HCT116 (cell line): ENCODE measurements at regions not wholly inside any gene's neighbourhood (a gene's known extent, or its start where the extent isn't known, plus 50 kb on each side); places are given as distances from the start of the nearest gene placed in this dataset.

Experiments
- ATAC-seq: fragments of 200-7000 bp; cut with Tn5 transposase; 2 replicates; pipeline ENCODE4 v1.9.1; 2020; ENCODE audit warnings: mild to moderate bottlenecking, moderate library complexity
- BruUV-seq: library from RNA; stranded (reverse); fragments of 400-500 nt; replicated peaks from 2 replicates; lab custom pipeline; 2021; lab: Mats Ljungman, UMichigan
- CTCF ChIA-PET: fragments of 300-600 bp; sonication (Branson Sonifier 250); formaldehyde crosslinking; loops from one replicate; lab custom pipeline; 2021; ENCODE audit warnings: antibody characterized with exemption; lab: Charles Lee
- POLR2A ChIA-PET: fragments of 300-600, 350-600 bp; sonication (Branson Sonifier 250); formaldehyde crosslinking; loops from one replicate; lab custom pipeline; 2021; ENCODE audit warnings: antibody characterized with exemption; lab: Charles Lee
- RAD21 ChIA-PET, 2 experiments: fragments of 300-600 bp; sonication (Branson Sonifier 250); formaldehyde crosslinking; loops; one replicate each; lab custom pipeline; 2023; ENCODE audit warnings: low total read pairs in 2 of 2; ENCODE audit not compliant: uncharacterized antibody in 2 of 2, unreplicated experiment in 2 of 2, low non-redundant PET in 1 of 2; lab: Charles Lee
- DNase-seq: peaks from one replicate; pipeline ENCODE4 v3.0.0-alpha.2; 2010; ENCODE audit warnings: low read depth, low spot score
- H2AFZ ChIP-seq: fragments of 200-600 bp; shearing (Covaris generic), sonication (generic); 2 replicates; pipeline ENCODE4 v1.6.1; 2017; ENCODE audit warnings: low read depth, mixed run types, mixed read lengths, antibody characterized with exemption, low read length; ENCODE audit not compliant: poor library complexity, severe bottlenecking
- H3K27ac ChIP-seq: 2 replicates; pipeline ENCODE4 v1.5.1; 2012; ENCODE audit warnings: low read depth, low read length
- H3K27me3 ChIP-seq: fragments of 200-600 bp; sonication (generic); 2 replicates; pipeline ENCODE4 v1.6.1; 2016; ENCODE audit warnings: mixed run types, low read length, mixed read lengths; ENCODE audit not compliant: insufficient read depth
- H3K36me3 ChIP-seq, 2 experiments: fragments of 200-500 bp in 1 of 2; fragments of 200-600 bp in 1 of 2; sonication (Bioruptor generic) in 1 of 2; sonication (generic) in 1 of 2; 2 replicates each; pipeline versions ENCODE4 v1.5.1 to v1.6.1; 2014 to 2016; ENCODE audit warnings: low read length in 2 of 2, inconsistent platforms in 1 of 2, mixed read lengths in 1 of 2, mixed run types in 1 of 2; ENCODE audit not compliant: insufficient read depth in 2 of 2, control insufficient read depth in 1 of 2
- H3K4me1 ChIP-seq, 2 experiments: fragments of 200-600 bp in 1 of 2; sonication (generic) in 1 of 2; 2 replicates each; pipeline versions ENCODE4 v1.5.1 to v1.6.1; 2012 to 2017; ENCODE audit warnings: low read length in 2 of 2, inconsistent platforms in 1 of 2, mild to moderate bottlenecking in 1 of 2, mixed read lengths in 1 of 2, mixed run types in 1 of 2, moderate library complexity in 1 of 2; ENCODE audit not compliant: insufficient read depth in 2 of 2, control insufficient read depth in 1 of 2
- H3K4me2 ChIP-seq: fragments of 200-600 bp; sonication (generic); 2 replicates; pipeline ENCODE4 v1.6.1; 2017; ENCODE audit warnings: mixed run types, low read length, mixed read lengths
- H3K4me3 ChIP-seq, 2 experiments: fragments of 200-600 bp in 1 of 2; sonication (generic) in 1 of 2; replicated peaks in 1 of 2; 2 replicates each; pipeline ENCODE4 v1.5.1; 2011 to 2016; ENCODE audit warnings: low read length in 2 of 2, control low read depth in 1 of 2, low read depth in 1 of 2, mild to moderate bottlenecking in 1 of 2, mixed read lengths in 1 of 2, mixed run types in 1 of 2
- H3K79me2 ChIP-seq: fragments of 200-600 bp; sonication (generic); 2 replicates; pipeline ENCODE4 v1.6.1; 2017; ENCODE audit warnings: mild to moderate bottlenecking, mixed run types, low read length, moderate library complexity, mixed read lengths; ENCODE audit not compliant: insufficient read depth
- H3K9ac ChIP-seq: fragments of 200-600 bp; sonication (generic); 2 replicates; pipeline ENCODE4 v1.6.1; 2016; ENCODE audit warnings: low read length, mixed read lengths
- H3K9me2 ChIP-seq: fragments of 200-600 bp; sonication (generic), shearing (Covaris generic); 2 replicates; pipeline ENCODE4 v1.6.1; 2017; ENCODE audit warnings: mixed run types, mild to moderate bottlenecking, moderate library complexity; ENCODE audit not compliant: insufficient read depth
- H3K9me3 ChIP-seq, 2 experiments: fragments of 200-500 bp in 1 of 2; fragments of 200-600 bp in 1 of 2; sonication (Bioruptor generic) in 1 of 2; sonication (generic) in 1 of 2; 2 replicates each; pipeline ENCODE4 v1.6.1; 2014 to 2017; ENCODE audit warnings: low read length in 2 of 2, mixed read lengths in 2 of 2, inconsistent platforms in 1 of 2, low read depth in 1 of 2, mild to moderate bottlenecking in 1 of 2, mixed run types in 1 of 2, moderate library complexity in 1 of 2; ENCODE audit not compliant: control insufficient read depth in 1 of 2, insufficient read depth in 1 of 2
- H4K20me1 ChIP-seq: fragments of 200-600 bp; sonication (generic), shearing (Covaris generic); 2 replicates; pipeline ENCODE4 v1.6.1; 2017; ENCODE audit warnings: mixed run types, mild to moderate bottlenecking, moderate library complexity; ENCODE audit not compliant: insufficient read depth
- ATF3 ChIP-seq: IDR thresholded peaks from 2 replicates; pipeline ENCODE4 v1.6.1; 2012
- CBX3 ChIP-seq: IDR thresholded peaks from 2 replicates; pipeline ENCODE4 v1.6.1; 2012; ENCODE audit warnings: low read depth
- CEBPB ChIP-seq: IDR thresholded peaks from 2 replicates; pipeline ENCODE4 v1.6.1; 2012; ENCODE audit warnings: low read depth
- EGR1 ChIP-seq: IDR thresholded peaks from 2 replicates; pipeline ENCODE4 v1.6.1; 2012; ENCODE audit warnings: low read depth
- EZH2 ChIP-seq: fragments of 200-600 bp; sonication (generic); IDR thresholded peaks from 2 replicates; pipeline ENCODE4 v1.6.1; 2017; ENCODE audit warnings: antibody characterized with exemption, mixed run types
- FOSL1 ChIP-seq: IDR thresholded peaks from 2 replicates; pipeline ENCODE4 v1.6.1; 2012; ENCODE audit warnings: low read depth
- JUND ChIP-seq: IDR thresholded peaks from 2 replicates; pipeline ENCODE4 v1.6.1; 2012
- POLR2A ChIP-seq: IDR thresholded peaks from 2 replicates; pipeline ENCODE4 v1.7.0; 2011; ENCODE audit warnings: borderline replicate concordance; ENCODE audit not compliant: insufficient read depth, insufficient read length; ENCODE audit errors: extremely low read depth
- RAD21 ChIP-seq: IDR thresholded peaks from 2 replicates; pipeline ENCODE4 v1.6.1; 2012; ENCODE audit warnings: low read depth, mild to moderate bottlenecking
- REST ChIP-seq: IDR thresholded peaks from 2 replicates; pipeline ENCODE4 v1.6.1; 2012; ENCODE audit warnings: low read depth
- SIN3A ChIP-seq: IDR thresholded peaks from 2 replicates; pipeline ENCODE4 v1.6.1; 2012; ENCODE audit warnings: low read depth
- TCF7L2 ChIP-seq: IDR thresholded peaks from 2 replicates; pipeline ENCODE4 v1.7.0; 2011; ENCODE audit warnings: borderline replicate concordance, inconsistent platforms; ENCODE audit not compliant: insufficient read depth, insufficient read length; ENCODE audit errors: extremely low read depth
- ZBTB33 ChIP-seq: IDR thresholded peaks from 2 replicates; pipeline ENCODE4 v1.6.1; 2011; ENCODE audit warnings: mild to moderate bottlenecking, low read length, moderate library complexity; ENCODE audit not compliant: insufficient replicate concordance; ENCODE audit errors: extremely low read depth
- ZNF274 ChIP-seq: fragments of 200-500 bp; sonication (Bioruptor generic); IDR thresholded peaks from 2 replicates; pipeline ENCODE4 v1.6.1; 2014; ENCODE audit warnings: mild to moderate bottlenecking, low read depth, low read length, inconsistent platforms
- intact Hi-C: fragments of 100-400 bp; cut with micrococcal nuclease; formaldehyde crosslinking; loops from 2 replicates; pipeline ENCODE4 v1.10.0; 2022

DNA sequence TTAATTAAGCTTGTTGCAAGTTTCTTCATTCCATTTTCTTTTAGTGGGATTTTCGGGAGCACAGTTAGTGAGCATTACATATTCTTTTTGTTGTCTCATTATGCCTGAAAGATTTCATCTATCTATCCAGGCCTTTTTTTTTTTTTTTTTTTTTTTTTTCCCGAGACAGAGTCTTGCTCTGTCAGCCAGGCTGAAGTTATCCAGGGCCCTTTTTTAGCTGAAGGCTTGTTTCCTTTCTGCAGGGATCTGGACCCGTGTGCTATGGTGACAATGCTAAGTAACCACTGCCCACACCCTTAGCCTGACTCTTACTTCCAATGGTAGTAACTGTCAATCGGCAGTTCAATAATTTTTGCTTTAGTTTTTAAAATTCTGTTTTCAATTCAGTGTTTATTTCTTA is 190.8 kb upstream of the MTPN start:
- Histone ChIP-seq H3K4me3 (no peak overlapping the region), H4K20me1 (no peaks in the 10 kb centered on the region), H2AFZ (no peak overlapping the region), H3K9me2 (no peaks in the 10 kb centered on the region), H3K79me2 (no peaks in the 10 kb centered on the region), H3K36me3 (no peaks in the 10 kb centered on the region), H3K9me3 (no peaks in the 10 kb centered on the region), H3K9ac (no peak overlapping the region), H3K27me3 (peaks cover 3% of the 10 kb centered on the region), H3K4me1 (no peaks in the 10 kb centered on the region), H3K27ac (no peak overlapping the region), H3K4me2 (no peak overlapping the region)
- ChIA-PET POLR2A (no interaction called here), CTCF (no interaction called here), RAD21 (no interaction called here)
- TF ChIP-seq FOSL1 (no peak), TCF7L2 (no peak), JUND (no peak), REST (no peak), RAD21 (no peak), ZBTB33 (no peak), SIN3A (no peak), CBX3 (no peak), EZH2 (no peak), POLR2A (no peak), CEBPB (no peak), ZNF274 (no peak), ATF3 (no peak), EGR1 (no peak)
- BruUV-seq: no TSS peak
- ATAC-seq (no peak), DNase-seq (no peak)
- intact Hi-C loops: no loop called here
